ENCODE measurements at regions not wholly inside any gene's neighbourhood (a gene's known extent, or its start where the extent isn't known, plus 50 kb on each side); places are given as distances from the start of the nearest gene placed in this dataset.

- intact Hi-C loops (cut with DNase I): no loop called here
- H3K27ac ChIP-seq (ENCODE audit: low read length): no peak overlapping the region
- no peaks in the 10 kb centered on the region for H3K9me3 ChIP-seq (ENCODE audit: control insufficient read depth, low read length)
- H3K27me3 ChIP-seq (ENCODE audit: control insufficient read depth, insufficient read depth): no peaks in the 10 kb centered on the region
- no peaks in the 10 kb centered on the region for H3K4me1 ChIP-seq (ENCODE audit: control insufficient read depth, insufficient read depth, low read length)
- ATAC-seq: no peak
- no peak for DNase-seq
- H3K4me3 ChIP-seq (ENCODE audit: low read length): no peak overlapping the region
- WGBS: 90% methylated on average over 3 of the region's 3 CpGs
These were observed 404.4 kb downstream of the CYLC2 start for GRCh38 chr9:103399535-103399934.

- 91% methylated on average over 1 of the region's 1 CpG for WGBS
- Histone ChIP-seq H3K9me3 (ENCODE audit: control insufficient read depth, low read length) (no peaks in the 10 kb centered on the region), H3K4me1 (ENCODE audit: control insufficient read depth, insufficient read depth, low read length) (no peaks in the 10 kb centered on the region), H3K4me3 (ENCODE audit: low read length) (no peak overlapping the region), H3K27ac (ENCODE audit: low read length) (no peak overlapping the region), H3K27me3 (ENCODE audit: control insufficient read depth, insufficient read depth) (no peaks in the 10 kb centered on the region)
- ATAC-seq (no peak), DNase-seq (peak in 2 of 3 donors; percentile 15 to 18)
- intact Hi-C loops (cut with DNase I): no loop called here
These were observed 412.1 kb downstream of the CYLC2 start for GRCh38 chr9:103407260-103407659.

GRCh38 chr9:103410059-103410458 lies 414.9 kb downstream of the CYLC2 start:
- no peak for ATAC-seq
- intact Hi-C loops (cut with DNase I): no loop called here
- Histone ChIP-seq H3K9me3 (ENCODE audit: control insufficient read depth, low read length) (no peaks in the 10 kb centered on the region), H3K27ac (ENCODE audit: low read length) (no peak overlapping the region), H3K4me3 (ENCODE audit: low read length) (no peak overlapping the region), H3K4me1 (ENCODE audit: control insufficient read depth, insufficient read depth, low read length) (no peaks in the 10 kb centered on the region), H3K27me3 (ENCODE audit: control insufficient read depth, insufficient read depth) (no peaks in the 10 kb centered on the region)
- 45% methylated on average over 4 of the region's 4 CpGs for WGBS
- no peak for DNase-seq

GRCh38 chr9:103427696-103428095 lies 432.6 kb downstream of the CYLC2 start:
- intact Hi-C loops (cut with DNase I): no loop called here
- Histone ChIP-seq H3K27me3 (ENCODE audit: control insufficient read depth, insufficient read depth) (no peaks in the 10 kb centered on the region), H3K27ac (ENCODE audit: low read length) (no peak overlapping the region), H3K4me1 (ENCODE audit: control insufficient read depth, insufficient read depth, low read length) (no peaks in the 10 kb centered on the region), H3K4me3 (ENCODE audit: low read length) (no peak overlapping the region), H3K9me3 (ENCODE audit: control insufficient read depth, low read length) (no peaks in the 10 kb centered on the region)
- 61% methylated on average over 4 of the region's 4 CpGs for WGBS
- no peak for DNase-seq
- ATAC-seq: no peak

- intact Hi-C loops (cut with DNase I): no loop called here
- no peak overlapping the region for H3K27ac ChIP-seq (ENCODE audit: low read length)
- 60% methylated on average over 1 of the region's 1 CpG for WGBS
These were observed 435.3 kb downstream of the CYLC2 start for GRCh38 chr9:103430469-103430868.

GRCh38 chr9:103431809-103432208 lies 436.7 kb downstream of the CYLC2 start:
- Histone ChIP-seq H3K27ac (ENCODE audit: low read length) (no peak overlapping the region), H3K9me3 (ENCODE audit: control insufficient read depth, low read length) (no peaks in the 10 kb centered on the region), H3K4me3 (ENCODE audit: low read length) (no peak overlapping the region), H3K27me3 (ENCODE audit: control insufficient read depth, insufficient read depth) (no peaks in the 10 kb centered on the region), H3K4me1 (ENCODE audit: control insufficient read depth, insufficient read depth, low read length) (no peaks in the 10 kb centered on the region)
- ATAC-seq: no peak
- intact Hi-C loops (cut with DNase I): no loop called here
- DNase-seq: no peak

More at GRCh38 chr9:103430469-103430868, 435.3 kb downstream of the CYLC2 start:
- no peaks in the 10 kb centered on the region for H3K27me3 ChIP-seq (ENCODE audit: control insufficient read depth, insufficient read depth)
- H3K4me1 ChIP-seq (ENCODE audit: control insufficient read depth, insufficient read depth, low read length): no peaks in the 10 kb centered on the region
- no peak overlapping the region for H3K4me3 ChIP-seq (ENCODE audit: low read length)
- no peak for DNase-seq
- H3K9me3 ChIP-seq (ENCODE audit: control insufficient read depth, low read length): no peaks in the 10 kb centered on the region
- ATAC-seq: no peak

GRCh38 chr9:103444176-103444575 lies 449.0 kb downstream of the CYLC2 start:
- Histone ChIP-seq H3K9me3 (ENCODE audit: control insufficient read depth, low read length) (no peaks in the 10 kb centered on the region), H3K4me1 (ENCODE audit: control insufficient read depth, insufficient read depth, low read length) (no peaks in the 10 kb centered on the region), H3K4me3 (ENCODE audit: low read length) (no peak overlapping the region), H3K27me3 (ENCODE audit: control insufficient read depth, insufficient read depth) (no peaks in the 10 kb centered on the region), H3K27ac (ENCODE audit: low read length) (no peak overlapping the region)
- ATAC-seq (no peak), DNase-seq (no peak)
- intact Hi-C loops (cut with DNase I): no loop called here
- 27% methylated on average over 2 of the region's 2 CpGs for WGBS

GRCh38 chr9:103458826-103459225 lies 463.7 kb downstream of the CYLC2 start:
- intact Hi-C loops (cut with DNase I): no loop called here
- WGBS: 60% methylated on average over 2 of the region's 2 CpGs

GRCh38 chr9:103471241-103471640 lies 476.1 kb downstream of the CYLC2 start:
- no peak for DNase-seq
- Histone ChIP-seq H3K4me3 (ENCODE audit: low read length) (no peak overlapping the region), H3K9me3 (ENCODE audit: control insufficient read depth, low read length) (no peaks in the 10 kb centered on the region), H3K4me1 (ENCODE audit: control insufficient read depth, insufficient read depth, low read length) (no peaks in the 10 kb centered on the region), H3K27me3 (ENCODE audit: control insufficient read depth, insufficient read depth) (no peaks in the 10 kb centered on the region), H3K27ac (ENCODE audit: low read length) (no peak overlapping the region)
- no peak for ATAC-seq
- intact Hi-C loops (cut with DNase I): no loop called here
- 91% methylated on average over 5 of the region's 5 CpGs for WGBS

More at GRCh38 chr9:103458826-103459225, 463.7 kb downstream of the CYLC2 start:
- Histone ChIP-seq H3K27me3 (ENCODE audit: control insufficient read depth, insufficient read depth) (no peaks in the 10 kb centered on the region), H3K4me1 (ENCODE audit: control insufficient read depth, insufficient read depth, low read length) (no peaks in the 10 kb centered on the region), H3K4me3 (ENCODE audit: low read length) (no peak overlapping the region), H3K27ac (ENCODE audit: low read length) (no peak overlapping the region), H3K9me3 (ENCODE audit: control insufficient read depth, low read length) (no peaks in the 10 kb centered on the region)
- DNase-seq (no peak), ATAC-seq (no peak)

GRCh38 chr9:103474156-103474555 lies 479.0 kb downstream of the CYLC2 start:
- Histone ChIP-seq H3K4me3 (ENCODE audit: low read length) (no peak overlapping the region), H3K9me3 (ENCODE audit: control insufficient read depth, low read length) (no peaks in the 10 kb centered on the region), H3K4me1 (ENCODE audit: control insufficient read depth, insufficient read depth, low read length) (no peaks in the 10 kb centered on the region), H3K27me3 (ENCODE audit: control insufficient read depth, insufficient read depth) (no peaks in the 10 kb centered on the region), H3K27ac (ENCODE audit: low read length) (no peak overlapping the region)
- intact Hi-C loops (cut with DNase I): no loop called here
- DNase-seq (no peak), ATAC-seq (no peak)
- 55% methylated on average over 1 of the region's 1 CpG for WGBS

GRCh38 chr9:103483471-103484096 lies 488.5 kb downstream of the CYLC2 start:
- WGBS: 90% methylated on average over 29 of the region's 29 CpGs
- no peaks in the 10 kb centered on the region for H3K9me3 ChIP-seq (ENCODE audit: control insufficient read depth, low read length)
- DNase-seq: peak in 2 of 3 donors; percentile 12 to 38
- no peak for ATAC-seq
- intact Hi-C loops (cut with DNase I): no loop called here
- H3K4me3 ChIP-seq (ENCODE audit: low read length): no peak overlapping the region
- H3K4me1 ChIP-seq (ENCODE audit: control insufficient read depth, insufficient read depth, low read length): no peaks in the 10 kb centered on the region
- no peaks in the 10 kb centered on the region for H3K27me3 ChIP-seq (ENCODE audit: control insufficient read depth, insufficient read depth)
- H3K27ac ChIP-seq (ENCODE audit: low read length): no peak overlapping the region

- H3K9me3 ChIP-seq (ENCODE audit: control insufficient read depth, low read length): no peaks in the 10 kb centered on the region
- WGBS: 46% methylated on average over 3 of the region's 3 CpGs
- H3K27ac ChIP-seq (ENCODE audit: low read length): no peak overlapping the region
- no peaks in the 10 kb centered on the region for H3K27me3 ChIP-seq (ENCODE audit: control insufficient read depth, insufficient read depth)
- H3K4me3 ChIP-seq (ENCODE audit: low read length): no peak overlapping the region
- DNase-seq (no peak), ATAC-seq (no peak)
- no peaks in the 10 kb centered on the region for H3K4me1 ChIP-seq (ENCODE audit: control insufficient read depth, insufficient read depth, low read length)
- intact Hi-C loops (cut with DNase I): no loop called here
These were observed 490.0 kb downstream of the CYLC2 start for GRCh38 chr9:103485138-103485537.

Data from right cardiac atrium (tissue), 5 donors.